Activated B cell treated with CpG ODN at 0.5 μM for 24 hours (primary cell): ENCODE measurements at regions not wholly inside any gene's neighbourhood (a gene's known extent, or its start where the extent isn't known, plus 50 kb on each side); places are given as distances from the start of the nearest gene placed in this dataset.

ENCODE experiments used
- ATAC-seq: fragments of 200-7000 bp; cut with Tn5 transposase; one replicate; pipeline ENCODE4 v1.10.0; 2021; ENCODE audit warnings: low read depth, mild to moderate bottlenecking, moderate library complexity
- CTCF ChIA-PET: fragments of 350-600 bp; sonication (Branson Sonifier 250); formaldehyde crosslinking; loops from one replicate; lab custom pipeline; 2021; ENCODE audit warnings: antibody characterized with exemption; lab: Charles Lee
- POLR2A ChIA-PET: fragments of 350-600 bp; sonication (Branson Sonifier 250); formaldehyde crosslinking; loops from one replicate; lab custom pipeline; 2021; ENCODE audit warnings: antibody characterized with exemption; lab: Charles Lee
- DNase-seq: peaks from one replicate; pipeline ENCODE4 v3.0.0; 2022
- H3K27ac Mint-ChIP-seq: one replicate; pipeline ENCODE4 v1.8.0; 2020; ENCODE audit warnings: mixed read lengths
- H3K27me3 Mint-ChIP-seq: one replicate; pipeline ENCODE4 v1.8.0; 2021; ENCODE audit warnings: mixed read lengths
- H3K36me3 Mint-ChIP-seq: one replicate; pipeline ENCODE4 v1.8.0; 2021; ENCODE audit warnings: low read depth, mixed read lengths
- H3K4me1 Mint-ChIP-seq: one replicate; pipeline ENCODE4 v1.8.0; 2021; ENCODE audit warnings: mixed read lengths
- H3K4me3 Mint-ChIP-seq: one replicate; pipeline ENCODE4 v1.8.0; 2020; ENCODE audit warnings: mild to moderate bottlenecking, mixed read lengths
- H3K9me3 Mint-ChIP-seq: one replicate; pipeline ENCODE4 v1.8.0; 2020; ENCODE audit warnings: mixed read lengths
- intact Hi-C: fragments of 100-400 bp; cut with micrococcal nuclease; formaldehyde crosslinking; loops from one replicate; pipeline ENCODE4 v1.15.1; 2024
- TF ChIP-seq, protein P1 (sequence below): fragments of 200-600 bp; IDR thresholded peaks from one replicate; pipeline ENCODE4 v1.8.0; 2022; ENCODE audit warnings: antibody characterized with exemption, mild to moderate bottlenecking

GRCh38 chr1:218510153-218510772 is 165.1 kb downstream of the TGFB2 start:
- peaks cover 17% of the 10 kb centered on the region for H3K4me1 Mint-ChIP-seq
- TF ChIP-seq, protein P1, sequence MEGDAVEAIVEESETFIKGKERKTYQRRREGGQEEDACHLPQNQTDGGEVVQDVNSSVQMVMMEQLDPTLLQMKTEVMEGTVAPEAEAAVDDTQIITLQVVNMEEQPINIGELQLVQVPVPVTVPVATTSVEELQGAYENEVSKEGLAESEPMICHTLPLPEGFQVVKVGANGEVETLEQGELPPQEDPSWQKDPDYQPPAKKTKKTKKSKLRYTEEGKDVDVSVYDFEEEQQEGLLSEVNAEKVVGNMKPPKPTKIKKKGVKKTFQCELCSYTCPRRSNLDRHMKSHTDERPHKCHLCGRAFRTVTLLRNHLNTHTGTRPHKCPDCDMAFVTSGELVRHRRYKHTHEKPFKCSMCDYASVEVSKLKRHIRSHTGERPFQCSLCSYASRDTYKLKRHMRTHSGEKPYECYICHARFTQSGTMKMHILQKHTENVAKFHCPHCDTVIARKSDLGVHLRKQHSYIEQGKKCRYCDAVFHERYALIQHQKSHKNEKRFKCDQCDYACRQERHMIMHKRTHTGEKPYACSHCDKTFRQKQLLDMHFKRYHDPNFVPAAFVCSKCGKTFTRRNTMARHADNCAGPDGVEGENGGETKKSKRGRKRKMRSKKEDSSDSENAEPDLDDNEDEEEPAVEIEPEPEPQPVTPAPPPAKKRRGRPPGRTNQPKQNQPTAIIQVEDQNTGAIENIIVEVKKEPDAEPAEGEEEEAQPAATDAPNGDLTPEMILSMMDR = no peak
- ChIA-PET POLR2A (no interaction called here), CTCF (no interaction called here)
- H3K9me3 Mint-ChIP-seq = peaks cover 18% of the 10 kb centered on the region
- H3K27ac Mint-ChIP-seq = no peak overlapping the region
- no peaks in the 10 kb centered on the region for H3K27me3 Mint-ChIP-seq
- intact Hi-C loops = loop anchor here (5.0 kb wide), 3 partner anchors 33 to 163 kb away; partner anchors contain the start of gene TGFB2
- DNase-seq (no peak), ATAC-seq (no peak)
- H3K36me3 Mint-ChIP-seq = peaks cover 4% of the 10 kb centered on the region
- H3K4me3 Mint-ChIP-seq = no peak overlapping the region

DNA sequence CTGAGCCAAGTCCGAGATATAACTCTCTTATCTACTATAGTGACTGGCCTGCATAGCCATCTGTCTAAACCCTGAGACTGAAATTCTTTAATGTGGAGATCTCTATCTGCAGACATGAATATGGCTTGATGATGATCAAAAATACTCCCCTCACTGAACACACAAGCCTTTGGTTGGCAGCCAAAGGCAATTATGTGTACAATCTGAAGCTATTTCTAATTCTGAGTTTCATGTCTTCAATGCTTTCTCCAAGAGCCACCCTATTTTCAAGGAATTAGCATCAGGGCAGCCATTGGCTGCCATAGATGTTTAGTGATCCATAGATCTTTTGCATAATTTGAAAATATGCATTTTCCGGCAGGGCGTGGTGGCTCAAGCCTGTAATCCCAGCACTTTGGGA is 168.2 kb downstream of the TGFB2 start:
- Mint-ChIP-seq H3K27me3 (no peaks in the 10 kb centered on the region), H3K4me1 (peaks cover 14% of the 10 kb centered on the region), H3K4me3 (no peak overlapping the region), H3K27ac (no peak overlapping the region), H3K9me3 (peaks cover 4% of the 10 kb centered on the region), H3K36me3 (no peaks in the 10 kb centered on the region)
- DNase-seq (no peak), ATAC-seq (no peak)
- TF ChIP-seq, protein P1 = no peak
- intact Hi-C loops = loop anchor here (5.0 kb wide), 3 partner anchors 36 to 166 kb away; partner anchors contain the start of gene TGFB2
- CTCF ChIA-PET = no interaction called here
- POLR2A ChIA-PET = no interaction called here

GRCh38 chr1:218514689-218515088 is 169.6 kb downstream of the TGFB2 start:
- ChIA-PET POLR2A (no interaction called here), CTCF (no interaction called here)
- no peak for ATAC-seq
- Mint-ChIP-seq H3K4me3 (no peak overlapping the region), H3K27ac (no peak overlapping the region), H3K4me1 (peaks cover 14% of the 10 kb centered on the region), H3K27me3 (no peaks in the 10 kb centered on the region), H3K36me3 (no peaks in the 10 kb centered on the region), H3K9me3 (no peaks in the 10 kb centered on the region)
- intact Hi-C loops = loop anchor here (5.0 kb wide), 3 partner anchors 37 to 167 kb away; partner anchors contain the start of gene TGFB2
- TF ChIP-seq, protein P1 = no peak
- no peak for DNase-seq

DNA sequence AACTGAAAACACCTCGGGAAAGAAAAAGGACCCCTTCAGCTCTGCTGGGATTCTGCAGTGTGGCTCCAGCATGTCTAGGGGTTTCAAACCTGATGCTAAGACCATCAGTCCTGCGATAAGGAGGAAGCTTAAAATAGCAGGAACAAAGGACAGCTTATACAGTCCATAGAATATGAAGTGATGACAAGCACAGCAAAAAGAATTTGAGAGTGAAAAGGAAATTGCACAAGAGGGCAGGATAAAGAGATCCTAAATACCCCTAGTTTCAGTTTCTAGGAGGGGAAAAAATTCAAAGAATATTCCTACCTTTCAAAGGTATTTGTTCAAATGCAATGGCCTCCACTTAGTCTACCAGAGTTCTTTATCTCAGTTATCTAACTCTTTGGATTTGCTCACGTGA is 171.4 kb downstream of the TGFB2 start:
- ChIA-PET CTCF (interaction anchor here (1.6 kb wide), 1 partner anchor 151 kb away, joined by 3 read pairs; no protein-coding TSS in a partner anchor), POLR2A (no interaction called here)
- Mint-ChIP-seq H3K27ac (no peak overlapping the region), H3K4me1 (peaks cover 5% of the 10 kb centered on the region), H3K9me3 (no peaks in the 10 kb centered on the region), H3K36me3 (no peaks in the 10 kb centered on the region), H3K27me3 (peaks cover 2% of the 10 kb centered on the region), H3K4me3 (no peak overlapping the region)
- intact Hi-C loops = no loop called here
- ATAC-seq = no peak
- DNase-seq = no peak
- TF ChIP-seq, protein P1 = no peak

GRCh38 chr1:218517459-218517858 is 172.3 kb downstream of the TGFB2 start:
- intact Hi-C loops = no loop called here

More at GRCh38 chr1:218517459-218517858, 172.3 kb downstream of the TGFB2 start:
- Mint-ChIP-seq H3K36me3 (no peaks in the 10 kb centered on the region), H3K4me3 (no peak overlapping the region), H3K27me3 (peaks cover 2% of the 10 kb centered on the region), H3K9me3 (no peaks in the 10 kb centered on the region), H3K27ac (no peak overlapping the region), H3K4me1 (no peaks in the 10 kb centered on the region)
- ATAC-seq = no peak
- CTCF ChIA-PET = interaction anchor here (1.6 kb wide), 1 partner anchor 152 kb away, joined by 3 read pairs; no protein-coding TSS in a partner anchor
- TF ChIP-seq, protein P1 = no peak
- DNase-seq = no peak
- POLR2A ChIA-PET = no interaction called here
